H1 (cell line): ENCODE measurements at regions not wholly inside any gene's neighbourhood (a gene's known extent, or its start where the extent isn't known, plus 50 kb on each side); places are given as distances from the start of the nearest gene placed in this dataset.

Source experiments
- CTCF ChIA-PET: fragments of 300-600 bp; sonication (Branson Sonifier 250); formaldehyde crosslinking; loops from one replicate; lab custom pipeline; 2021; ENCODE audit not compliant: partially characterized antibody; lab: Charles Lee
- POLR2A ChIA-PET: fragments of 300-600 bp; sonication (Branson Sonifier 250); formaldehyde crosslinking; loops from one replicate; lab custom pipeline; 2021; ENCODE audit warnings: inconsistent platforms; ENCODE audit not compliant: partially characterized antibody; lab: Charles Lee
- DNase-seq, 2 experiments: peaks; one replicate each; pipeline versions ENCODE4 v3.0.0 to v3.0.0-alpha.2; 2010 to 2022; ENCODE audit warnings: low spot score in 2 of 2, low read depth in 1 of 2, mixed read lengths in 1 of 2
- FAIRE-seq: peaks from 2 replicates; lab custom pipeline; 2011; peaks lifted over from hg19 to GRCh38; lab: Jason Lieb, UNC
- H2AFZ ChIP-seq: 2 replicates; pipeline ENCODE4 v1.8.1; 2012; ENCODE audit warnings: low read length, inconsistent platforms
- H2AK5ac ChIP-seq: 2 replicates; pipeline ENCODE4 v1.6.1; 2013; ENCODE audit warnings: low read depth, low read length
- H2BK120ac ChIP-seq: replicated peaks from 2 replicates; pipeline ENCODE3; 2013; ENCODE audit warnings: low read depth, low read length, inconsistent platforms
- H2BK12ac ChIP-seq: 2 replicates; pipeline ENCODE4 v1.6.1; 2013; ENCODE audit warnings: low read depth, low read length
- H2BK15ac ChIP-seq: 2 replicates; pipeline ENCODE4 v1.6.1; 2013; ENCODE audit warnings: low read length
- H2BK20ac ChIP-seq: 2 replicates; pipeline ENCODE4 v1.6.1; 2013; ENCODE audit warnings: low read length
- H2BK5ac ChIP-seq: 2 replicates; pipeline ENCODE4 v1.6.1; 2013; ENCODE audit warnings: low read depth, low read length
- H3K14ac ChIP-seq: 2 replicates; pipeline ENCODE4 v1.6.1; 2013; ENCODE audit warnings: inconsistent platforms; ENCODE audit not compliant: insufficient read length
- H3K18ac ChIP-seq: 2 replicates; pipeline ENCODE4 v1.6.1; 2013; ENCODE audit warnings: low read length; ENCODE audit errors: extremely low read depth
- H3K23ac ChIP-seq: 2 replicates; pipeline ENCODE4 v1.6.1; 2013; ENCODE audit warnings: inconsistent platforms; ENCODE audit not compliant: insufficient read length
- H3K23me2 ChIP-seq: 2 replicates; pipeline ENCODE4 v1.6.1; 2013; ENCODE audit warnings: low read depth, low read length
- H3K27ac ChIP-seq: 2 replicates; pipeline ENCODE4 v1.6.1; 2011; ENCODE audit warnings: low read depth, low read length, inconsistent platforms
- H3K27me3 ChIP-seq, 4 experiments: replicated peaks in 1 of 4; 1 replicate in 1 of 4; 2 replicates in 3 of 4; pipeline versions ENCODE4 v1.6.1 to v1.8.1; 2011 to 2013; ENCODE audit warnings: low read length in 3 of 4, mild to moderate bottlenecking in 3 of 4, inconsistent platforms in 2 of 4, mixed read lengths in 2 of 4, moderate library complexity in 1 of 4; ENCODE audit not compliant: control insufficient read depth in 3 of 4, insufficient read depth in 3 of 4; ENCODE audit errors: extremely low read depth in 1 of 4
- H3K36me3 ChIP-seq, 4 experiments: 2 replicates each; pipeline versions ENCODE4 v1.6.1 to v1.8.1; 2011 to 2013; ENCODE audit warnings: mild to moderate bottlenecking in 4 of 4, low read length in 3 of 4, moderate library complexity in 2 of 4, control low read depth in 1 of 4, inconsistent platforms in 1 of 4; ENCODE audit not compliant: insufficient read depth in 4 of 4, control insufficient read depth in 2 of 4
- H3K4ac ChIP-seq: replicated peaks from 2 replicates; pipeline ENCODE3; 2013; ENCODE audit warnings: low read length, low read depth, mixed read lengths, inconsistent platforms; ENCODE audit not compliant: insufficient read length
- H3K4me1 ChIP-seq, 4 experiments: replicated peaks in 1 of 4; 1 replicate in 1 of 4; 2 replicates in 3 of 4; pipeline versions ENCODE4 v1.6.1 to v1.8.1; 2011 to 2013; ENCODE audit warnings: low read length in 3 of 4, inconsistent platforms in 2 of 4, mixed read lengths in 1 of 4; ENCODE audit not compliant: insufficient read depth in 4 of 4, control insufficient read depth in 3 of 4
- H3K4me2 ChIP-seq, 2 experiments: 2 replicates each; pipeline versions ENCODE4 v1.6.1 to v1.8.1; 2011 to 2013; ENCODE audit warnings: low read depth in 2 of 2, low read length in 2 of 2, control low read depth in 1 of 2, inconsistent platforms in 1 of 2, mild to moderate bottlenecking in 1 of 2; ENCODE audit not compliant: insufficient read depth in 1 of 2
- H3K4me3 ChIP-seq, 4 experiments: fragments of 200-600, 300-600 bp in 1 of 4; sonication (generic), shearing (Covaris generic), sonication (Bioruptor Twin) in 1 of 4; 2 replicates each; pipeline versions ENCODE4 v1.5.1 to v1.8.1; 2011 to 2016; ENCODE audit warnings: low read length in 4 of 4, low read depth in 3 of 4, control low read depth in 2 of 4, inconsistent platforms in 2 of 4, mild to moderate bottlenecking in 2 of 4, mixed read lengths in 1 of 4, moderate library complexity in 1 of 4; ENCODE audit not compliant: insufficient read depth in 2 of 4; ENCODE audit errors: extremely low read depth in 1 of 4
- H3K56ac ChIP-seq: replicated peaks from 2 replicates; pipeline ENCODE3; 2013; ENCODE audit warnings: low read depth, mild to moderate bottlenecking, mixed read lengths, low read length, inconsistent platforms; ENCODE audit not compliant: insufficient read length
- H3K79me1 ChIP-seq: 2 replicates; pipeline ENCODE4 v1.6.1; 2013; ENCODE audit warnings: low read depth, low read length, control low read depth
- H3K79me2 ChIP-seq, 2 experiments: 2 replicates each; pipeline versions ENCODE4 v1.6.1 to v1.8.1; 2012 to 2013; ENCODE audit warnings: low read length in 2 of 2, mild to moderate bottlenecking in 2 of 2, inconsistent platforms in 1 of 2; ENCODE audit not compliant: insufficient read depth in 2 of 2, control insufficient read depth in 1 of 2
- H3K9ac ChIP-seq, 4 experiments: replicated peaks in 1 of 4; 1 replicate in 1 of 4; 2 replicates in 3 of 4; pipeline versions ENCODE4 v1.6.1 to v1.8.1; 2011 to 2013; ENCODE audit warnings: low read depth in 3 of 4, low read length in 3 of 4, control low read depth in 2 of 4, mild to moderate bottlenecking in 2 of 4, moderate library complexity in 2 of 4, inconsistent platforms in 1 of 4; ENCODE audit errors: extremely low read depth in 1 of 4
- H3K9me3 ChIP-seq, 2 experiments: 2 replicates each; pipeline versions ENCODE4 v1.6.1 to v1.8.1; 2012 to 2013; ENCODE audit warnings: mild to moderate bottlenecking in 2 of 2, moderate library complexity in 2 of 2, control low read depth in 1 of 2, inconsistent platforms in 1 of 2, low read depth in 1 of 2, low read length in 1 of 2, mixed read lengths in 1 of 2; ENCODE audit not compliant: insufficient read depth in 2 of 2
- H4K20me1 ChIP-seq, 2 experiments: replicated peaks in 1 of 2; 2 replicates each; pipeline versions ENCODE3 to v1.8.1; 2011 to 2013; ENCODE audit warnings: inconsistent platforms in 2 of 2, low read length in 2 of 2, mild to moderate bottlenecking in 1 of 2; ENCODE audit not compliant: insufficient read depth in 2 of 2, control insufficient read depth in 1 of 2
- H4K5ac ChIP-seq: 2 replicates; pipeline ENCODE4 v1.6.1; 2013; ENCODE audit warnings: low read length, low read depth, mixed read lengths, inconsistent platforms; ENCODE audit not compliant: insufficient read length
- H4K8ac ChIP-seq: 2 replicates; pipeline ENCODE4 v1.8.0; 2013; ENCODE audit warnings: mild to moderate bottlenecking, moderate library complexity, low read length, inconsistent platforms; ENCODE audit not compliant: insufficient read depth; ENCODE audit errors: extremely low read depth
- H4K91ac ChIP-seq: replicated peaks from 2 replicates; pipeline ENCODE3; 2013; ENCODE audit warnings: low read length, mixed read lengths, inconsistent platforms; ENCODE audit not compliant: insufficient read length
- CBX5 ChIP-seq: fragments of 300-800, 300-1000 bp; sonication (generic); IDR thresholded peaks from 2 replicates; pipeline ENCODE4 v1.7.1; 2016; ENCODE audit warnings: antibody characterized with exemption, low read length, low read depth
- CBX8 ChIP-seq: fragments of 300-800, 300-1000 bp; sonication (generic); IDR thresholded peaks from 2 replicates; pipeline ENCODE4 v1.7.1; 2016; ENCODE audit warnings: low read depth, low read length, borderline replicate concordance
- RFX5 ChIP-seq: IDR thresholded peaks from 2 replicates; pipeline ENCODE4 v1.6.1; 2011; ENCODE audit warnings: low read depth, low read length, improper control_type of control experiment, borderline replicate concordance
- SP1 ChIP-seq: IDR thresholded peaks from 2 replicates; pipeline ENCODE4 v1.6.1; 2011; ENCODE audit warnings: low read depth, low read length
- TAF1 ChIP-seq: IDR thresholded peaks from 2 replicates; pipeline ENCODE4 v1.6.1; 2011; ENCODE audit warnings: mild to moderate bottlenecking, low read depth, low read length
- WGBS, 2 experiments: shearing (Covaris generic) in 1 of 2; methylation state at CpG; one replicate each; pipeline versions ENCODE4 v1.1.6 to v1.1.7; 2013 to 2015; ENCODE audit warnings: low lambda C conversion rate in 2 of 2, mixed read lengths in 2 of 2, inconsistent platforms in 1 of 2, low coverage in 1 of 2, missing lambda C conversion rate in 1 of 2; ENCODE audit not compliant: insufficient replicate concordance in 2 of 2, insufficient coverage in 1 of 2, insufficient read length in 1 of 2; ENCODE audit errors: extremely low coverage in 1 of 2, missing lambda C conversion rate in 1 of 2; 5-methylcytosine and 5-hydroxymethylcytosine counted together
- TF ChIP-seq, protein P1 (sequence below): IDR thresholded peaks from 2 replicates; pipeline ENCODE4 v1.6.1; 2011; ENCODE audit warnings: low read length, improper control_type of control experiment

DNA sequence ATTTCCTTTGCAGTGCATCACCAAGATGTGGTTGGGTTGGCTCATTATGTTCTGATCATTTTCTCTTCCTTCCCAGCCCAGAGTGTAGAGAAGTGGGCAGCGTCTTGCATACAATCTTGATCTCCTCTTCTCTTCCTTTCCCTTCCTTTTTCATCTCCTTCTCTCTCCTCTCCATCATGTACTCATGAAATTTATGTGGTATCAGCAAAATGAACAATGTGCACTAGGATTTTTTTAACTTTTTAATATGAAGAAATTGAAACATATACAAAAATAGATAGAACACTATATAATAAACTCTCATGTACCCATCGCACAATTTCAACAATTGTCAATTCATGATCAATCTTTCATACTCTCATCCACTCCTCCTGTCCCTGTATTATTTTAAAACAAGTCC, 593.5 kb downstream of the BCOR start:
- ChIA-PET CTCF (no interaction called here), POLR2A (no interaction called here)
- Histone ChIP-seq H3K9me3 (peaks cover 0 to 3% of the 10 kb centered on the region in 2 experiments; a peak in 2 of 4 replicates), H2AK5ac (no peak overlapping the region), H2BK20ac (no peak overlapping the region), H4K5ac (no peak overlapping the region), H3K36me3 (no peaks in the 10 kb centered on the region), H4K8ac (no peak overlapping the region), H2AFZ (no peak overlapping the region), H3K23me2 (no peaks in the 10 kb centered on the region), H3K4me2 (no peak overlapping the region), H3K79me2 (no peaks in the 10 kb centered on the region), H3K27me3 (no peaks in the 10 kb centered on the region), H3K14ac (no peak overlapping the region), H3K9ac (no peak overlapping the region), H3K18ac (no peak overlapping the region), H3K4me1 (no peaks in the 10 kb centered on the region), H3K79me1 (no peaks in the 10 kb centered on the region), H2BK12ac (no peak overlapping the region), H2BK15ac (no peak overlapping the region), H4K91ac (no peak overlapping the region), H3K27ac (no peak overlapping the region), H2BK5ac (no peak overlapping the region), H2BK120ac (no peak overlapping the region)
- FAIRE-seq (no peak), DNase-seq (no peak)
- 94% methylated on average over 2 of the region's 2 CpGs; no CpG with 5 or more reads in 1 of the 2 experiments for WGBS, 2 experiments
- no peak for TF ChIP-seq TAF1
- no peak for TF ChIP-seq SP1
- TF ChIP-seq, protein P1, sequence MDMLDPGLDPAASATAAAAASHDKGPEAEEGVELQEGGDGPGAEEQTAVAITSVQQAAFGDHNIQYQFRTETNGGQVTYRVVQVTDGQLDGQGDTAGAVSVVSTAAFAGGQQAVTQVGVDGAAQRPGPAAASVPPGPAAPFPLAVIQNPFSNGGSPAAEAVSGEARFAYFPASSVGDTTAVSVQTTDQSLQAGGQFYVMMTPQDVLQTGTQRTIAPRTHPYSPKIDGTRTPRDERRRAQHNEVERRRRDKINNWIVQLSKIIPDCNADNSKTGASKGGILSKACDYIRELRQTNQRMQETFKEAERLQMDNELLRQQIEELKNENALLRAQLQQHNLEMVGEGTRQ: no peak
- no peak for TF ChIP-seq CBX5
- TF ChIP-seq CBX8: no peak
- TF ChIP-seq RFX5: no peak
- TF ChIP-seq, all 59 proteins: peak for 0
- no peak overlapping the region for H3K4me3 ChIP-seq
- H3K56ac ChIP-seq: no peak overlapping the region
- H4K20me1 ChIP-seq: no peaks in the 10 kb centered on the region
- H3K4ac ChIP-seq: no peak overlapping the region
- H3K23ac ChIP-seq: no peak overlapping the region
